ENCODE measurements at regions not wholly inside any gene's neighbourhood (a gene's known extent, or its start where the extent isn't known, plus 50 kb on each side); places are given as distances from the start of the nearest gene placed in this dataset.

DNA sequence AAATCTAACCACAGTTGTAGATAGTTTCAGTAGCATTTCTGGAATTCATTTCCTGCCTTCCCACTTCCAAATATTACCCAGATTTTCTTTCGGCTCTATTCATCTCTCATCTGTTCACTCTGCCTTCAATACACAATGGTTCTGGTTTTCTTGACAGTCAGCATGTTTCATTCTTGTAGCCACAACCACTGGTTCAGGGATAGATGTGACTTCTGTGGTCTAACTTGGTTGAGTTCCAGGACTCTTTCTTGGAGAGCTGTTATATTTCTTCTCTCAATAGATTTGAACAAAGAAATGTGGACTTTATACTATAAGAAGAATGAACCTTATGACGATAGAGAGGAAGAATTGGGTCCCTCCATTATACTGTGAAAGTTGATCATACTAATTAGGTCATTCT is 228.8 kb downstream of the NSUN3 start:
- Mint-ChIP-seq H3K4me3 (no peak overlapping the region), H3K9me3 (no peaks in the 10 kb centered on the region), H3K4me1 (ENCODE audit: low read depth in 2 of 2) (no peaks in the 10 kb centered on the region), H3K27me3 (no peaks in the 10 kb centered on the region), H3K36me3 (ENCODE audit: insufficient read depth) (no peaks in the 10 kb centered on the region), H3K27ac (no peak overlapping the region)
- ATAC-seq (replicated peaks) (no peak), DNase-seq (no peak)

- Mint-ChIP-seq H3K36me3 (ENCODE audit: insufficient read depth) (no peaks in the 10 kb centered on the region), H3K4me1 (ENCODE audit: low read depth in 2 of 2) (no peaks in the 10 kb centered on the region)
- ATAC-seq (replicated peaks) = no peak
Measured at GRCh38 chr3:94292151-94292550, 229.3 kb downstream of the NSUN3 start.

DNA sequence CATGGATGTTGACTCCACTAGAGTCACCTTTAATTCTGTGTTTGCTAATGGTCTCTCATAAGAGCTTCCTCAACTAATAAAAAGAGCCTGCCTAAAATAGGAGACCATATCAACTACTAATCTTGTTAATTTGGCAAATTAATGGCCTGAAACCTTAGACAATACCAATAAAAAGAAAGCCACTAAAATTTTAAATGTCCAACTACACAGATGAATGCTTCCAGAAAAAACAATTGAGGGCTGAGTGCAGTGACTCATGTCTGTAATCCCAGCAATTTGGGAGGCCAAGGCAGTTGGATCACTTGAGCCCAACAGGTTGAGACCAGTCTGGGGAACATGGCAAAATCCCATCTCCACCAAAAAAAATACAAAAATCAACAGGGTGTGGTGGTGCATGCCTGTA is 230.9 kb downstream of the NSUN3 start:
- no peaks in the 10 kb centered on the region for H3K36me3 Mint-ChIP-seq (ENCODE audit: insufficient read depth)
- no peaks in the 10 kb centered on the region for H3K9me3 Mint-ChIP-seq
- no peaks in the 10 kb centered on the region for H3K27me3 Mint-ChIP-seq
- DNase-seq (no peak), ATAC-seq (replicated peaks) (no peak)
- H3K27ac Mint-ChIP-seq = no peak overlapping the region
- H3K4me3 Mint-ChIP-seq = no peak overlapping the region
- no peaks in the 10 kb centered on the region for H3K4me1 Mint-ChIP-seq (ENCODE audit: low read depth in 2 of 2)

More at GRCh38 chr3:94292151-94292550, 229.3 kb downstream of the NSUN3 start:
- no peaks in the 10 kb centered on the region for H3K9me3 Mint-ChIP-seq
- no peak for DNase-seq
- H3K4me3 Mint-ChIP-seq = no peak overlapping the region
- no peaks in the 10 kb centered on the region for H3K27me3 Mint-ChIP-seq
- H3K27ac Mint-ChIP-seq = no peak overlapping the region

GRCh38 chr3:94294806-94295205 is 231.9 kb downstream of the NSUN3 start:
- DNase-seq = no peak
- no peaks in the 10 kb centered on the region for H3K36me3 Mint-ChIP-seq (ENCODE audit: insufficient read depth)
- H3K27me3 Mint-ChIP-seq = no peaks in the 10 kb centered on the region
- no peak overlapping the region for H3K27ac Mint-ChIP-seq
- no peak for ATAC-seq (replicated peaks)
- no peak overlapping the region for H3K4me3 Mint-ChIP-seq
- no peaks in the 10 kb centered on the region for H3K9me3 Mint-ChIP-seq
- H3K4me1 Mint-ChIP-seq (ENCODE audit: low read depth in 2 of 2) = no peaks in the 10 kb centered on the region

DNA sequence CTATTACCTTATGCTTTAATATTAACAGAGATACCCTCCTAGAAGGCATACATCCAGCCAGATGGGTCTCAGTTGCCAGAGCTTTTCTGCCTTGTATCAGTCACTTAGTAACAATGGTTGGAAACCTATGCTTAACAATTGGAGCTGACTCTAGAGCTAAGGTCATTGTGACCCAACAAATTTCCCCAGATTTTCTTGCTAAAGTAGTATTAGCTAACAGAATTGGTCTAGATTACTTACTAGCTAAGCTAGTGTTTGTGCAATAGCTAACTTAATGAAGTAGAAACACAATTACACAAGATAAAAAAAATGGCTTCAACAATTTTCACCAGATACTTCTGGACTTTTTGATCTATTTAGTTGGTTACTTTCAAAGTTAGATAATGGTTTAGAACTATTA is 236.9 kb downstream of the NSUN3 start:
- H3K9me3 Mint-ChIP-seq = no peaks in the 10 kb centered on the region
- ATAC-seq (replicated peaks) = no peak
- no peaks in the 10 kb centered on the region for H3K27me3 Mint-ChIP-seq
- H3K27ac Mint-ChIP-seq = no peak overlapping the region
- no peak overlapping the region for H3K4me3 Mint-ChIP-seq
- no peaks in the 10 kb centered on the region for H3K4me1 Mint-ChIP-seq (ENCODE audit: low read depth in 2 of 2)
- DNase-seq = no peak
- H3K36me3 Mint-ChIP-seq (ENCODE audit: insufficient read depth) = no peaks in the 10 kb centered on the region

GRCh38 chr3:94301366-94301765 is 238.5 kb downstream of the NSUN3 start:
- no peaks in the 10 kb centered on the region for H3K9me3 Mint-ChIP-seq

GRCh38 chr3:94303266-94303665 is 240.4 kb downstream of the NSUN3 start:
- no peak for ATAC-seq (replicated peaks)
- no peaks in the 10 kb centered on the region for H3K4me1 Mint-ChIP-seq (ENCODE audit: low read depth in 2 of 2)

More at GRCh38 chr3:94301366-94301765, 238.5 kb downstream of the NSUN3 start:
- ATAC-seq (replicated peaks) (no peak), DNase-seq (no peak)
- Mint-ChIP-seq H3K36me3 (ENCODE audit: insufficient read depth) (no peaks in the 10 kb centered on the region), H3K4me3 (no peak overlapping the region), H3K27me3 (no peaks in the 10 kb centered on the region), H3K4me1 (ENCODE audit: low read depth in 2 of 2) (no peaks in the 10 kb centered on the region), H3K27ac (no peak overlapping the region)

GRCh38 chr3:94303897-94304296 is 241.0 kb downstream of the NSUN3 start:
- Mint-ChIP-seq H3K27ac (no peak overlapping the region), H3K36me3 (ENCODE audit: insufficient read depth) (no peaks in the 10 kb centered on the region), H3K9me3 (no peaks in the 10 kb centered on the region), H3K4me3 (no peak overlapping the region), H3K4me1 (ENCODE audit: low read depth in 2 of 2) (no peaks in the 10 kb centered on the region), H3K27me3 (no peaks in the 10 kb centered on the region)
- ATAC-seq (replicated peaks) (no peak), DNase-seq (no peak)

More at GRCh38 chr3:94303266-94303665, 240.4 kb downstream of the NSUN3 start:
- DNase-seq = no peak
- Mint-ChIP-seq H3K9me3 (no peaks in the 10 kb centered on the region), H3K36me3 (ENCODE audit: insufficient read depth) (no peaks in the 10 kb centered on the region), H3K27ac (no peak overlapping the region), H3K27me3 (no peaks in the 10 kb centered on the region), H3K4me3 (no peak overlapping the region)

- Mint-ChIP-seq H3K27me3 (no peaks in the 10 kb centered on the region), H3K4me1 (ENCODE audit: low read depth in 2 of 2) (no peaks in the 10 kb centered on the region), H3K36me3 (ENCODE audit: insufficient read depth) (no peaks in the 10 kb centered on the region), H3K4me3 (no peak overlapping the region), H3K27ac (no peak overlapping the region), H3K9me3 (no peaks in the 10 kb centered on the region)
- DNase-seq (no peak), ATAC-seq (replicated peaks) (no peak)
Measured at GRCh38 chr3:94304954-94305353, 242.1 kb downstream of the NSUN3 start.

GRCh38 chr3:94305835-94306611 is 243.2 kb downstream of the NSUN3 start:
- H3K27me3 Mint-ChIP-seq = no peaks in the 10 kb centered on the region
- H3K4me3 Mint-ChIP-seq = no peak overlapping the region
- H3K9me3 Mint-ChIP-seq = no peaks in the 10 kb centered on the region
- no peak overlapping the region for H3K27ac Mint-ChIP-seq
- H3K4me1 Mint-ChIP-seq (ENCODE audit: low read depth in 2 of 2) = no peaks in the 10 kb centered on the region
- DNase-seq (no peak), ATAC-seq (replicated peaks) (no peak)
- H3K36me3 Mint-ChIP-seq (ENCODE audit: insufficient read depth) = no peaks in the 10 kb centered on the region

GRCh38 chr3:94307588-94307987 is 244.7 kb downstream of the NSUN3 start:
- Mint-ChIP-seq H3K36me3 (ENCODE audit: insufficient read depth) (no peaks in the 10 kb centered on the region), H3K9me3 (no peaks in the 10 kb centered on the region), H3K4me3 (no peak overlapping the region), H3K4me1 (ENCODE audit: low read depth in 2 of 2) (no peaks in the 10 kb centered on the region), H3K27ac (no peak overlapping the region), H3K27me3 (no peaks in the 10 kb centered on the region)
- ATAC-seq (replicated peaks) = no peak
- DNase-seq = no peak

DNA sequence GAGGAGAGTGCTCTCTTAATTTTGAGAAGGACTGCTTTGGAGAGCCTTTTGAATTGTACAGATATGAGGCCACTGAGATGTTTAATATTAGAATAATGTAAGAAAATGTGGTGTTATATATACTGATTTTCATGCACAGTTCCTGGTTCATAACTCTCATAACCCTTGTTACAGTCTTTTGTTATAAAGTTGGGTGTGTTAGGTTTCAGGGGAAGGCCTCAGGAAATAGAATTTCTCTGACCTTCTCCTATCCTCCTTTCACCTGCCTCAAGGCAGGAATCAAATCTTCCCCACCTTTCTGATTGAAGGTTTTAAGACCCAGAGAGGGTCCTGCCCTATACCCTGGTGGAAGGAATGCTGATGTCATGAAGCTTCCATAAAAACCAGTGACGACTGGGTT is 245.9 kb downstream of the NSUN3 start:
- H3K4me1 Mint-ChIP-seq (ENCODE audit: low read depth in 2 of 2) = no peaks in the 10 kb centered on the region
- no peaks in the 10 kb centered on the region for H3K9me3 Mint-ChIP-seq
- no peak overlapping the region for H3K4me3 Mint-ChIP-seq
- no peaks in the 10 kb centered on the region for H3K27me3 Mint-ChIP-seq
- DNase-seq (no peak), ATAC-seq (replicated peaks) (no peak)
- no peaks in the 10 kb centered on the region for H3K36me3 Mint-ChIP-seq (ENCODE audit: insufficient read depth)
- no peak overlapping the region for H3K27ac Mint-ChIP-seq

- no peak overlapping the region for H3K27ac Mint-ChIP-seq
- no peaks in the 10 kb centered on the region for H3K27me3 Mint-ChIP-seq
Measured at GRCh38 chr3:94310341-94311135, 247.7 kb downstream of the NSUN3 start.

GRCh38 chr3:94311651-94312050 is 248.8 kb downstream of the NSUN3 start:
- H3K27me3 Mint-ChIP-seq = no peaks in the 10 kb centered on the region
- H3K4me1 Mint-ChIP-seq (ENCODE audit: low read depth in 2 of 2) = no peaks in the 10 kb centered on the region
- no peak for ATAC-seq (replicated peaks)
- no peak overlapping the region for H3K4me3 Mint-ChIP-seq
- DNase-seq = no peak
- no peak overlapping the region for H3K27ac Mint-ChIP-seq
- peaks cover 0 to 2% of the 10 kb centered on the region in 2 donors for H3K9me3 Mint-ChIP-seq
- no peaks in the 10 kb centered on the region for H3K36me3 Mint-ChIP-seq (ENCODE audit: insufficient read depth)

More at GRCh38 chr3:94310341-94311135, 247.7 kb downstream of the NSUN3 start:
- no peak overlapping the region for H3K4me3 Mint-ChIP-seq
- no peak for DNase-seq
- H3K4me1 Mint-ChIP-seq (ENCODE audit: low read depth in 2 of 2) = no peaks in the 10 kb centered on the region
- H3K36me3 Mint-ChIP-seq (ENCODE audit: insufficient read depth) = no peaks in the 10 kb centered on the region
- ATAC-seq (replicated peaks) = no peak
- peaks cover 0 to 2% of the 10 kb centered on the region in 2 donors for H3K9me3 Mint-ChIP-seq
